ENCODE measurements at regions not wholly inside any gene's neighbourhood (a gene's known extent, or its start where the extent isn't known, plus 50 kb on each side); places are given as distances from the start of the nearest gene placed in this dataset.

DNA sequence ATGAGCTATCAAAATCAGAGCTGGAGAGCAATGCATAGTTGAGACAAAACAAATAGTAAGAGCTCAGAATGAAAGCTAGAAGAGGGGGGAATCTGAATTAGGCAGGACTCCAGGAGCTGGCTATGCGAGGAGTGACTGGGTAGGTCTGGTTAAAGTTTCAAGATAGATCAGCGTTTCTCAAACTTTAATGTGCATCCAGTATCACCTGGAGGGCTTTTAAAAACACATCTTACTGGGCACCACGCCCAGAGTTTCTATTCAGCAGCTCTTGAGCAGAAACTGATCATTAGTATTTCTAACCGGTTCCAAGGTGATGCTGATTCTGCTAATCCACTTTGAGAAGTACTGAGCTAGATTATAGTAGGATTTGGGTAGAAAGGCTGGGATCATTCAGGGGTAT is 96.2 kb upstream of the ACP3 start:
- 50 to 53% methylated on average over 4 of the region's 4 CpGs for WGBS, 2 experiments (ENCODE audit: low coverage in 1 of 2, low lambda C conversion rate in 2 of 2, missing lambda C conversion rate in 2 of 2)

DNA sequence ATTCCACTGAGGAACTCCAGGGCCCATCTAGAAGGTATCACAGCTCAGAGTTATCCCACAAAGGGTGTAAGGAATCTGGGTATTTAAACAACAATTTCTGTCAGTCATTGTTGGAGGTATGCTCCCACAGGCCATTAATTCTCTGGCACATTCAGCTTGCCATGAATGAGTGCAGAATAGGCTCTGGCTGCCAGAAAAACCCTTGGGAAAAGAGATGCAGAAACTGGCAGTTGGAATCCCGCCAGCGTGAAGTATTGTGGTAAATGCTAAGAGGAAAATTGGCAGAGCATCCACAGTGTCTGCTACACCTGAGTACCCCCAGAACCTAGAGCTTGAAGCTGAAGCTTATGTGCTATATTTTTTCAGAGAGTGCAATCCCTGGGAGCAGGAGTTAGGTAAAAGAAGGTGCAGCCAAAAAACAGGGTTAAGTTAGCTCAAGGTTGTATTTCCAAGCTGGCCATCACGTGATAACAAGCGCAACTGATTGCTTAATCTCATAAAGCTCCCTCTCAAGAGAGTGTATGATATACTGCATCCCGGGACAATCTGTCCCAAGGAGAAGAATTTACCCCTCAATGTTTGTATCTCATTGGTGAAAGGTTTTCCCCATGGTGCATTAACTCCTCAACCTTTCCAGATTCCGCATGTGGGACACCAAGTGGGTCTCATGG is 94.2 kb upstream of the ACP3 start:
- Histone ChIP-seq H3K9me3 (ENCODE audit: low read depth) (no peaks in the 10 kb centered on the region), H3K9ac (no peak overlapping the region), H3F3A (ENCODE audit: insufficient read depth) (no peaks in the 10 kb centered on the region), H2AFZ (no peak overlapping the region), H3K79me2 (ENCODE audit: insufficient read depth) (no peaks in the 10 kb centered on the region), H3K9me2 (ENCODE audit: insufficient read depth) (no peaks in the 10 kb centered on the region), H3K36me3 (ENCODE audit: low read depth) (no peaks in the 10 kb centered on the region), H3K4me3 (no peak overlapping the region), H3K4me1 (ENCODE audit: insufficient read depth) (no peaks in the 10 kb centered on the region), H3K4me2 (ENCODE audit: unreplicated experiment) (no peak overlapping the region), H3K27me3 (replicated peaks; ENCODE audit: insufficient read depth) (0 out of 2 replicates have a peak, but pooled peaks cover 6% of the 10 kb centered on the region), H4K20me1 (ENCODE audit: insufficient read depth) (no peaks in the 10 kb centered on the region), H3K27ac (no peak overlapping the region)
- no peak for DNase-seq
- no peak for TF ChIP-seq EZH2 (IDR thresholded peaks at IDR 0.05; ENCODE audit: insufficient read depth, poor library complexity, severe bottlenecking)
- TF ChIP-seq EZH2phosphoT487 (IDR thresholded peaks at IDR 0.05; ENCODE audit: insufficient read depth, low read depth), result no peak
- in situ Hi-C loops (cut with MboI), result no loop called here
- WGBS, 2 experiments (ENCODE audit: low coverage in 1 of 2, low lambda C conversion rate in 2 of 2, missing lambda C conversion rate in 2 of 2), result 59% methylated on average over 6 of the region's 6 CpGs

More for the DNA sequence above, 96.2 kb upstream of the ACP3 start:
- H3K27me3 ChIP-seq (replicated peaks; ENCODE audit: insufficient read depth), result 0 out of 2 replicates have a peak, but pooled peaks cover 6% of the 10 kb centered on the region
- no peak overlapping the region for H3K4me2 ChIP-seq (ENCODE audit: unreplicated experiment)
- no peak for TF ChIP-seq EZH2phosphoT487 (IDR thresholded peaks at IDR 0.05; ENCODE audit: insufficient read depth, low read depth)
- no peak for TF ChIP-seq EZH2 (IDR thresholded peaks at IDR 0.05; ENCODE audit: insufficient read depth, poor library complexity, severe bottlenecking)
- H3K4me1 ChIP-seq (ENCODE audit: insufficient read depth), result no peaks in the 10 kb centered on the region
- no peaks in the 10 kb centered on the region for H3K9me3 ChIP-seq (ENCODE audit: low read depth)
- in situ Hi-C loops (cut with MboI), result no loop called here
- H3K36me3 ChIP-seq (ENCODE audit: low read depth), result no peaks in the 10 kb centered on the region
- no peak overlapping the region for H3K4me3 ChIP-seq
- H3K27ac ChIP-seq, result no peak overlapping the region
- no peaks in the 10 kb centered on the region for H3K9me2 ChIP-seq (ENCODE audit: insufficient read depth)
- no peak overlapping the region for H2AFZ ChIP-seq
- no peak overlapping the region for H3K9ac ChIP-seq
- no peaks in the 10 kb centered on the region for H4K20me1 ChIP-seq (ENCODE audit: insufficient read depth)
- no peak for DNase-seq
- no peaks in the 10 kb centered on the region for H3K79me2 ChIP-seq (ENCODE audit: insufficient read depth)
- no peaks in the 10 kb centered on the region for H3F3A ChIP-seq (ENCODE audit: insufficient read depth)

GRCh38 chr3:132225664-132226063 is 91.5 kb upstream of the ACP3 start:
- whole genome bisulfite sequencing, 2 experiments (ENCODE audit: low coverage in 1 of 2, low lambda C conversion rate in 2 of 2, missing lambda C conversion rate in 2 of 2), result 62 to 66% methylated on average over 2 of the region's 2 CpGs
- Histone ChIP-seq H3K27ac (no peak overlapping the region), H3K27me3 (replicated peaks; ENCODE audit: insufficient read depth) (no peaks in the 10 kb centered on the region), H3K9me2 (ENCODE audit: insufficient read depth) (no peaks in the 10 kb centered on the region), H2AFZ (no peak overlapping the region), H3K79me2 (ENCODE audit: insufficient read depth) (no peaks in the 10 kb centered on the region), H3K4me2 (ENCODE audit: unreplicated experiment) (no peak overlapping the region), H4K20me1 (ENCODE audit: insufficient read depth) (no peaks in the 10 kb centered on the region), H3K4me3 (no peak overlapping the region), H3K9ac (no peak overlapping the region), H3F3A (ENCODE audit: insufficient read depth) (no peaks in the 10 kb centered on the region), H3K9me3 (ENCODE audit: low read depth) (no peaks in the 10 kb centered on the region), H3K36me3 (ENCODE audit: low read depth) (no peaks in the 10 kb centered on the region), H3K4me1 (ENCODE audit: insufficient read depth) (no peaks in the 10 kb centered on the region)
- no peak for TF ChIP-seq EZH2 (IDR thresholded peaks at IDR 0.05; ENCODE audit: insufficient read depth, poor library complexity, severe bottlenecking)
- no peak for TF ChIP-seq EZH2phosphoT487 (IDR thresholded peaks at IDR 0.05; ENCODE audit: insufficient read depth, low read depth)
- in situ Hi-C loops (cut with MboI), result no loop called here
- peak; percentile 50 for DNase-seq

DNA sequence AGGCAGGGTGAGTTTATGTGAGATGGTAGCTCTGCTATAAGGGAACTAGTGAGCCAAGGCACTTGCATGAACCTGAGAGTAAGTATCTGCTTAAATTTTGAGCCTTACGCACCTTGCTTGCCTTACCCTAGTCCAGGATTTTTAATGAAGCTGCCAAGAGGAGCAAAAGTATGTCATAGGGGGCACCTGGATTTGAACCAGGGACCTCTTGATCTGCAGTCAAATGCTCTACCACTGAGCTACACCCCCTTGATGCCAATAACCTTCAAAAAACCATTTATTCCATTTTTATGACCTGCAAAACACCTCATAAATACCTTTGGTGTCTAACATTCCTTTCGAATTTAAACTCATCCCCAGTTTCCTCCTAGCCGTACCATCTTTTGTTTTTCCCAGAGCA is 88.3 kb upstream of the ACP3 start:
- H3K27ac ChIP-seq, result no peak overlapping the region
- WGBS, 2 experiments (ENCODE audit: low coverage in 1 of 2, low lambda C conversion rate in 2 of 2, missing lambda C conversion rate in 2 of 2), result 41 to 49% methylated on average over 3 of the region's 3 CpGs
- H3K9me3 ChIP-seq (ENCODE audit: low read depth), result no peaks in the 10 kb centered on the region
- in situ Hi-C loops (cut with MboI), result no loop called here
- peaks cover 10% of the 10 kb centered on the region for H3F3A ChIP-seq (ENCODE audit: insufficient read depth)
- H3K27me3 ChIP-seq (replicated peaks; ENCODE audit: insufficient read depth), result no peaks in the 10 kb centered on the region
- H4K20me1 ChIP-seq (ENCODE audit: insufficient read depth), result no peaks in the 10 kb centered on the region
- H3K9me2 ChIP-seq (ENCODE audit: insufficient read depth), result no peaks in the 10 kb centered on the region
- no peak overlapping the region for H3K4me3 ChIP-seq
- no peak overlapping the region for H3K4me2 ChIP-seq (ENCODE audit: unreplicated experiment)
- 0 out of 2 replicates have a peak, but pooled peaks cover 14% of the 10 kb centered on the region for H3K4me1 ChIP-seq (ENCODE audit: insufficient read depth)
- TF ChIP-seq EZH2phosphoT487 (IDR thresholded peaks at IDR 0.05; ENCODE audit: insufficient read depth, low read depth), result no peak
- TF ChIP-seq EZH2 (IDR thresholded peaks at IDR 0.05; ENCODE audit: insufficient read depth, poor library complexity, severe bottlenecking), result no peak
- peak; percentile 21 for DNase-seq
- no peaks in the 10 kb centered on the region for H3K79me2 ChIP-seq (ENCODE audit: insufficient read depth)
- no peak overlapping the region for H2AFZ ChIP-seq
- H3K9ac ChIP-seq, result no peak overlapping the region
- no peaks in the 10 kb centered on the region for H3K36me3 ChIP-seq (ENCODE audit: low read depth)

Measured in GM23248 (cell line).